H9 (cell line): ENCODE measurements at regions not wholly inside any gene's neighbourhood (a gene's known extent, or its start where the extent isn't known, plus 50 kb on each side); places are given as distances from the start of the nearest gene placed in this dataset.

Experiments
- DNase-seq: peaks from one replicate; pipeline ENCODE4 v3.0.0-alpha.2; 2017
- H2AFZ ChIP-seq: one replicate; pipeline ENCODE4 v1.6.1; 2013; ENCODE audit warnings: mild to moderate bottlenecking, low read length, control low read depth, moderate library complexity
- H2AK5ac ChIP-seq: 2 replicates; pipeline ENCODE4 v1.6.1; 2013; ENCODE audit warnings: low read length, control low read depth, mixed read lengths; ENCODE audit not compliant: insufficient read length
- H2BK120ac ChIP-seq: one replicate; pipeline ENCODE4 v1.6.1; 2013; ENCODE audit warnings: low read depth, mild to moderate bottlenecking, low read length, control low read depth, inconsistent platforms; ENCODE audit not compliant: poor library complexity, severe bottlenecking
- H2BK12ac ChIP-seq: 2 replicates; pipeline ENCODE4 v1.6.1; 2013; ENCODE audit warnings: low read length, control low read depth, mixed read lengths, low read depth; ENCODE audit not compliant: insufficient read length
- H2BK15ac ChIP-seq: 2 replicates; pipeline ENCODE4 v1.6.1; 2013; ENCODE audit warnings: low read depth, low read length, control low read depth
- H2BK20ac ChIP-seq: one replicate; pipeline ENCODE4 v1.6.1; 2013; ENCODE audit warnings: low read depth, mild to moderate bottlenecking, low read length, control low read depth, inconsistent platforms; ENCODE audit not compliant: poor library complexity, severe bottlenecking
- H2BK5ac ChIP-seq: 2 replicates; pipeline ENCODE4 v1.6.1; 2013; ENCODE audit warnings: low read length, control low read depth, mixed read lengths; ENCODE audit not compliant: insufficient read length
- H3K14ac ChIP-seq: 2 replicates; pipeline ENCODE4 v1.6.1; 2013; ENCODE audit warnings: low read length, control low read depth; ENCODE audit not compliant: insufficient read depth
- H3K18ac ChIP-seq: 2 replicates; pipeline ENCODE4 v1.6.1; 2013; ENCODE audit warnings: low read depth, mild to moderate bottlenecking, mixed read lengths, low read length, control low read depth; ENCODE audit not compliant: insufficient read length
- H3K23ac ChIP-seq: 2 replicates; pipeline ENCODE4 v1.6.1; 2013; ENCODE audit warnings: low read length, control low read depth, mixed read lengths, low read depth; ENCODE audit not compliant: insufficient read length
- H3K23me2 ChIP-seq: 2 replicates; pipeline ENCODE4 v1.6.1; 2013; ENCODE audit warnings: low read depth, mild to moderate bottlenecking, mixed read lengths, low read length, control low read depth; ENCODE audit not compliant: insufficient read length, poor library complexity, severe bottlenecking
- H3K27ac ChIP-seq: 2 replicates; pipeline ENCODE4 v1.5.1; 2013; ENCODE audit warnings: low read length, control low read depth, mixed read lengths, low read depth; ENCODE audit not compliant: insufficient read length
- H3K27me3 ChIP-seq: 2 replicates; pipeline ENCODE4 v1.6.1; 2013; ENCODE audit warnings: low read length, control low read depth, inconsistent platforms; ENCODE audit not compliant: insufficient read depth
- H3K4ac ChIP-seq: 2 replicates; pipeline ENCODE4 v1.6.1; 2013; ENCODE audit warnings: low read depth, mild to moderate bottlenecking, control low read depth, inconsistent platforms, low read length, moderate library complexity
- H3K4me1 ChIP-seq: 2 replicates; pipeline ENCODE4 v1.6.1; 2013; ENCODE audit warnings: low read length, control low read depth, inconsistent platforms; ENCODE audit not compliant: insufficient read depth
- H3K4me2 ChIP-seq: 2 replicates; pipeline ENCODE4 v1.6.1; 2013; ENCODE audit warnings: low read length, control low read depth, mixed read lengths; ENCODE audit not compliant: insufficient read length, insufficient read depth
- H3K56ac ChIP-seq: 2 replicates; pipeline ENCODE4 v1.6.1; 2013; ENCODE audit warnings: low read depth, mild to moderate bottlenecking, mixed read lengths, low read length, control low read depth; ENCODE audit not compliant: insufficient read length
- H3K79me1 ChIP-seq: 2 replicates; pipeline ENCODE4 v1.6.1; 2013; ENCODE audit warnings: low read depth, mild to moderate bottlenecking, moderate library complexity, low read length, control low read depth, inconsistent platforms; ENCODE audit not compliant: insufficient read depth, poor library complexity, severe bottlenecking
- H3K79me2 ChIP-seq: 2 replicates; pipeline ENCODE4 v1.6.1; 2013; ENCODE audit warnings: low read length, control low read depth, inconsistent platforms; ENCODE audit not compliant: insufficient read depth
- H3K9ac ChIP-seq: 2 replicates; pipeline ENCODE4 v1.6.1; 2013; ENCODE audit warnings: low read length, control low read depth, mixed read lengths; ENCODE audit not compliant: insufficient read length; ENCODE audit errors: extremely low read depth
- H3K9me3 ChIP-seq: one replicate; pipeline ENCODE4 v1.6.1; 2013; ENCODE audit warnings: low read depth, low read length, inconsistent platforms; ENCODE audit not compliant: control insufficient read depth
- H3T11ph ChIP-seq: one replicate; pipeline ENCODE4 v1.6.1; 2013; ENCODE audit warnings: mild to moderate bottlenecking, low read length, control low read depth, inconsistent platforms
- H4K20me1 ChIP-seq: one replicate; pipeline ENCODE4 v1.6.1; 2013; ENCODE audit not compliant: control insufficient read depth, insufficient read length, insufficient read depth
- H4K5ac ChIP-seq: 2 replicates; pipeline ENCODE4 v1.6.1; 2013; ENCODE audit warnings: low read depth, mild to moderate bottlenecking, mixed read lengths, low read length, control low read depth; ENCODE audit not compliant: insufficient read length
- H4K8ac ChIP-seq: replicated peaks from 2 replicates; pipeline ENCODE4 v1.6.1; 2013; ENCODE audit warnings: low read length, control low read depth, mixed read lengths, low read depth; ENCODE audit not compliant: insufficient read length
- H4K91ac ChIP-seq: 2 replicates; pipeline ENCODE4 v1.6.1; 2013; ENCODE audit warnings: low read depth, mild to moderate bottlenecking, moderate library complexity, mixed read lengths, low read length, control low read depth; ENCODE audit not compliant: insufficient read length
- H3K27ac Mint-ChIP-seq, 3 experiments: 2 replicates in 2 of 3; 3 replicates in 1 of 3; pipeline ENCODE4 v1.8.0; 2020 to 2021; ENCODE audit warnings: mixed read lengths in 3 of 3, mild to moderate bottlenecking in 1 of 3, moderate library complexity in 1 of 3
- H3K27me3 Mint-ChIP-seq: 2 replicates; pipeline ENCODE4 v1.8.0; 2021; ENCODE audit warnings: low read depth, mild to moderate bottlenecking, moderate library complexity, mixed read lengths
- H3K36me3 Mint-ChIP-seq, 3 experiments: 2 replicates in 2 of 3; 3 replicates in 1 of 3; pipeline ENCODE4 v1.8.0; 2020 to 2021; ENCODE audit warnings: low read depth in 3 of 3, mixed read lengths in 3 of 3; ENCODE audit not compliant: insufficient read depth in 1 of 3
- H3K4me1 Mint-ChIP-seq, 2 experiments: 2 replicates each; pipeline ENCODE4 v1.8.0; 2020; ENCODE audit warnings: mixed read lengths in 2 of 2
- H3K4me3 Mint-ChIP-seq, 2 experiments: 2 replicates in 1 of 2; 3 replicates in 1 of 2; pipeline ENCODE4 v1.8.0; 2020 to 2021; ENCODE audit warnings: mild to moderate bottlenecking in 2 of 2, mixed read lengths in 2 of 2, moderate library complexity in 1 of 2
- H3K9me3 Mint-ChIP-seq, 2 experiments: 2 replicates in 1 of 2; 3 replicates in 1 of 2; pipeline ENCODE4 v1.8.0; 2020; ENCODE audit warnings: mild to moderate bottlenecking in 2 of 2, mixed read lengths in 2 of 2, moderate library complexity in 1 of 2
- TF ChIP-seq, protein P1 (sequence below): fragments of 200-600 bp; sonication (generic); conservative IDR thresholded peaks from 3 replicates; pipeline ENCODE4 v1.8.0; 2021; ENCODE audit warnings: antibody characterized with exemption, mild to moderate bottlenecking

DNA sequence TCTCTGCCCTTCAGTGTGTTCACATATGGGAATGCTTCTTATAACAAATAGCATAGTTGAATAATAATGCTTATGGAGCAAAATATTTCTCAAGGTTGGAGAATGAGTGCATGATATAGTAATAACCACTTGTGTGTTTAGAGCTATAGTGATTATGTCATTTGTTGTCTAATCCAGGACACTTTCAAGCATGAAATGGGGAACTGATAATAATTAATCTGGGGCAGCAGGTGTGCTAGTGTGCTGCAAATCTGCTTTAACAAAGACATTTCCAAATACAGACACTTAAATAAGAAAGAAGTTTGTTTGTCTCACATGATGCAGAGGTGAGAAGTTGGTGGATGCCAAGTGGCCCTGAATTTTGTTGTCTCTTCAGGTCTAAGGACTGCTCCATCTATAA is 579.3 kb upstream of the GRM7 start:
- Histone ChIP-seq H2BK15ac (no peak overlapping the region), H2BK12ac (no peak overlapping the region), H3K4ac (no peak overlapping the region), H4K20me1 (no peaks in the 10 kb centered on the region), H4K8ac (no peak overlapping the region), H3T11ph (no peak overlapping the region), H3K4me1 (no peaks in the 10 kb centered on the region), H3K56ac (no peak overlapping the region), H2BK5ac (no peak overlapping the region), H3K14ac (no peak overlapping the region), H2BK120ac (no peak overlapping the region), H3K79me2 (no peaks in the 10 kb centered on the region), H3K27me3 (no peaks in the 10 kb centered on the region), H3K9ac (no peak overlapping the region), H3K23me2 (no peaks in the 10 kb centered on the region), H4K5ac (no peak overlapping the region), H2AFZ (no peak overlapping the region), H3K9me3 (no peaks in the 10 kb centered on the region), H2AK5ac (no peak overlapping the region), H3K18ac (no peak overlapping the region), H3K27ac (no peak overlapping the region), H2BK20ac (no peak overlapping the region), H3K79me1 (no peaks in the 10 kb centered on the region), H3K23ac (no peak overlapping the region), H3K4me2 (no peak overlapping the region), H4K91ac (no peak overlapping the region)
- no peak for DNase-seq
- Mint-ChIP-seq H3K4me1 (peaks cover 7 to 17% of the 10 kb centered on the region in 2 experiments), H3K9me3 (peaks cover 0 to 2% of the 10 kb centered on the region in 2 experiments; a peak in 1 of 5 replicates), H3K36me3 (no peaks in the 10 kb centered on the region), H3K27ac (no peak overlapping the region), H3K4me3 (no peak overlapping the region), H3K27me3 (no peaks in the 10 kb centered on the region)
- TF ChIP-seq, protein P1, sequence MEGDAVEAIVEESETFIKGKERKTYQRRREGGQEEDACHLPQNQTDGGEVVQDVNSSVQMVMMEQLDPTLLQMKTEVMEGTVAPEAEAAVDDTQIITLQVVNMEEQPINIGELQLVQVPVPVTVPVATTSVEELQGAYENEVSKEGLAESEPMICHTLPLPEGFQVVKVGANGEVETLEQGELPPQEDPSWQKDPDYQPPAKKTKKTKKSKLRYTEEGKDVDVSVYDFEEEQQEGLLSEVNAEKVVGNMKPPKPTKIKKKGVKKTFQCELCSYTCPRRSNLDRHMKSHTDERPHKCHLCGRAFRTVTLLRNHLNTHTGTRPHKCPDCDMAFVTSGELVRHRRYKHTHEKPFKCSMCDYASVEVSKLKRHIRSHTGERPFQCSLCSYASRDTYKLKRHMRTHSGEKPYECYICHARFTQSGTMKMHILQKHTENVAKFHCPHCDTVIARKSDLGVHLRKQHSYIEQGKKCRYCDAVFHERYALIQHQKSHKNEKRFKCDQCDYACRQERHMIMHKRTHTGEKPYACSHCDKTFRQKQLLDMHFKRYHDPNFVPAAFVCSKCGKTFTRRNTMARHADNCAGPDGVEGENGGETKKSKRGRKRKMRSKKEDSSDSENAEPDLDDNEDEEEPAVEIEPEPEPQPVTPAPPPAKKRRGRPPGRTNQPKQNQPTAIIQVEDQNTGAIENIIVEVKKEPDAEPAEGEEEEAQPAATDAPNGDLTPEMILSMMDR = no peak
